T-helper 2 cell treated with Interferon-gamma antibody and Interleukin-4, amounts not matched to agents 5 μg/mL and 100 μg/mL, for 36 hours (primary cell): ENCODE measurements at regions not wholly inside any gene's neighbourhood (a gene's known extent, or its start where the extent isn't known, plus 50 kb on each side); places are given as distances from the start of the nearest gene placed in this dataset.

Experiments
- DNase-seq: peaks from one replicate; pipeline ENCODE4 v3.0.0; 2021; ENCODE audit warnings: low spot score
- H3K27ac Mint-ChIP-seq: one replicate; pipeline ENCODE4 v1.8.0; 2021; ENCODE audit warnings: mild to moderate bottlenecking, mixed read lengths
- H3K27me3 Mint-ChIP-seq: one replicate; pipeline ENCODE4 v1.8.0; 2021; ENCODE audit warnings: low read depth, mixed read lengths
- H3K36me3 Mint-ChIP-seq: one replicate; pipeline ENCODE4 v1.8.0; 2021; ENCODE audit warnings: low read depth, mixed read lengths
- H3K4me1 Mint-ChIP-seq: one replicate; pipeline ENCODE4 v1.8.0; 2021; ENCODE audit warnings: low read depth, mixed read lengths
- H3K4me3 Mint-ChIP-seq: one replicate; pipeline ENCODE4 v1.8.0; 2022; ENCODE audit warnings: mild to moderate bottlenecking, moderate library complexity, mixed read lengths
- H3K9me3 Mint-ChIP-seq: one replicate; pipeline ENCODE4 v1.8.0; 2021; ENCODE audit warnings: mixed read lengths

DNA sequence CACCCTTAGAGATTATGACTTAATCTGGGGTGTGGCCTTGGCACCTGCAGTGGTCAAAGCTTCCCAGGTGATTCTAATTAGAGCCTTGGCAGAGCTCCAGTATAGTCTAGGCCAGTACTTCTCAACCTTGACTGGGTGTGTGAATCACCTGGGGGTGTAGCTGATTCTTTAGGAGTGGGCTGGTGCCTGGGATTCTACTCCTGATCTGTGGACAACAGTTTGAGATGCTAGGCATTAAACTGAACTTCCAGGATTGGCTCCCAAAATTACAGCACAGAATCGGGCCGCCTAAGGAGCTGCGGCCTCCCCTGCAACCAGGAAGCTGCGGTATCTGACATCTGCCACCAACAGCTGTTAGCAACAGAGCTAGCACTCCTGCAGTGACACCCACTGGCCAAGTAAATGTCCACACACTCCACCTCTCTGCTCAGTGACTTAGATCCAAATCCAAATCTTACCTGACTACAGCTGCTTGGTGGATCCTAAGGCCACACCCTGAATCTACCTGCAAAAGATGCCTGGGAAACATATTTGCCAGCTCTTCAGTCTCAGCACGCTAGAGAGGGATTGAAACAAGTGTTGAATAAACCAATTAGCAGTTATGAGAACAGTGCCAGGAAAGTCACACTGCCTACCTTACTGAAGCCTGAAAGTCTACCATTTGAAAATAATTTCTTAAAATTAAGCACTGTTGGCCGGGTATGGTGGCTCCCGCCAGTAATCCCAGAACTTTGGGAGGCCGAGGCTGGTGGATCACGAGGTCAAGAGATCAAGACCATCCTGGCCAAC, 126.7 kb downstream of the UNC5CL start:
- no peak overlapping the region for H3K27ac Mint-ChIP-seq
- H3K27me3 Mint-ChIP-seq: peaks cover 16% of the 10 kb centered on the region
- peak; percentile 37 for DNase-seq
- H3K9me3 Mint-ChIP-seq: no peaks in the 10 kb centered on the region
- H3K4me1 Mint-ChIP-seq: peaks cover 4% of the 10 kb centered on the region
- no peaks in the 10 kb centered on the region for H3K36me3 Mint-ChIP-seq
- no peak overlapping the region for H3K4me3 Mint-ChIP-seq

DNA sequence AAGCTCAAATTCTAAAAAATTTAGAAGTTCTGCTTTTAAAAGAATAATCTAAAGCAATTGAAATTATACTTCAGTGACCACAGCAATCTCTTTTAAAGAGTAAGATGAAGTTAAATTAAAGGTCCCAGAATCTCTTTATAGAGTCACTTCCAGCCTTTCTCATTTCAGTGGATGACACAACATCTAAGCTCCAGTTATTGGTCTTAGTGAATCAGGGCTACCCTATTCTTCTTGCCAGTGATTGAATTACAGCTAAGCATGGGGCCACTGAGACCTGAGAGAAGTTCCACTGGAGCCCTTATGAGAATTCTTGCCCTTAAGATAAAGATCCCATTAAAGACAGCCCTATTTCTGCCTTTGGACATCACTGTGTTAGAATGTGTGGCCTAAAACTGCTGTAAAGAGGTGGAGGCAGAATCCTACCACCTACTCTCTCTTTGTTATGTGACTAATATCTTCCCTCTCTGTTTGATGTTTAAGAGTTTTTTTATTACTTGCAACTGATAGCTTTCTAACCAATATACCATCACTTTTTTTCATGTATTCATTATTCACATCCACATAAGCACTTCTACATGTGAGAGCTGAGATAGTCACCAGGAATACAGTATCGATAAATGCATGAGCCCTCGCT, 128.6 kb downstream of the UNC5CL start:
- Mint-ChIP-seq H3K27me3 (peaks cover 11% of the 10 kb centered on the region), H3K4me1 (peaks cover 4% of the 10 kb centered on the region), H3K9me3 (no peaks in the 10 kb centered on the region), H3K36me3 (no peaks in the 10 kb centered on the region), H3K27ac (no peak overlapping the region), H3K4me3 (no peak overlapping the region)
- no peak for DNase-seq

DNA sequence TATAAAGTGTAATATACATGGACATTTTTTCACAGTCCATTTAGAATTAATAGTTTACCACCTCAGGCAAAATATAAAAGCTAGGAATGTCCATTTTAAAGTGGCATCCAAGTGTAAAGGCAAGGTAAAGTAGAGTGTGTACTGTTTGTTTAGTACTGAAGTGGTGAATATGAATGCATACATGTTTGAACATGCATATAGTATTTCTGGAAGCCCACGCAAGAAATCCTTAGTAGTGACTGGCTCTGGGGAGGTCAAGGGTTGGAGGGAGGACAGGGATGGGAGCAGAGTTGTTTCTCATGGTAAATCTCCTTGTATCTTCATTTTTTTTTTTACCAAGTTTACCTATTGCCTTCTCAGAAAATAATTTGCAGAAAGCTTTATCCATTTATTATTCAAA, 129.2 kb downstream of the UNC5CL start:
- Mint-ChIP-seq H3K36me3 (no peaks in the 10 kb centered on the region), H3K27ac (no peak overlapping the region), H3K4me3 (no peak overlapping the region)

DNA sequence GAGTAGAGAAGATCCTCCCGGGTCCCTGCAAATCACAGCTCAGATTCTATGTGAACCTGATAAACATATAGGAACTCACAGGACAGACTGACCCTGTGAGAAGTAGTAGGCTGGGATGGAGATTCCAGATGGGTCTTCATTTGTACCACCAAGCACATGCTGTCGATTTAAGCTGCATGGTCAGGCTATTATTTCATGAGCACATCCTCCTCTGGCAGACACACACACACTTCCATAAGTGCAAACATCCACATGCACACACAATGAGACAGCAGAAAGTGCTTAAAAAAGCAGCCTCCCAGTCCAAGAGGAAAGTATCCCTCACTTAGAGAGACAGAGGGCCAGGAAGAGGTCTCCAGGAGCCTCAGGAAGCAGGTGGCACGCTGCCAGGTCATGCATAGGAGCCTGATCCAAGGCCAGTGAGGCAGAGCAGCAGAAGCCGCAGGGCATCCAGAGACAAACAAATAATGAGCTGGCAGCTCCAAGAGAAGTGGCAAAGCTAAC, 131.8 kb downstream of the UNC5CL start:
- Mint-ChIP-seq H3K9me3 (no peaks in the 10 kb centered on the region), H3K4me1 (peaks cover 2% of the 10 kb centered on the region), H3K27ac (no peak overlapping the region), H3K27me3 (peaks cover 18% of the 10 kb centered on the region), H3K4me3 (no peak overlapping the region), H3K36me3 (no peaks in the 10 kb centered on the region)
- no peak for DNase-seq

More for the DNA sequence above, 129.2 kb downstream of the UNC5CL start:
- no peak for DNase-seq
- Mint-ChIP-seq H3K27me3 (peaks cover 10% of the 10 kb centered on the region), H3K9me3 (no peaks in the 10 kb centered on the region), H3K4me1 (peaks cover 4% of the 10 kb centered on the region)

DNA sequence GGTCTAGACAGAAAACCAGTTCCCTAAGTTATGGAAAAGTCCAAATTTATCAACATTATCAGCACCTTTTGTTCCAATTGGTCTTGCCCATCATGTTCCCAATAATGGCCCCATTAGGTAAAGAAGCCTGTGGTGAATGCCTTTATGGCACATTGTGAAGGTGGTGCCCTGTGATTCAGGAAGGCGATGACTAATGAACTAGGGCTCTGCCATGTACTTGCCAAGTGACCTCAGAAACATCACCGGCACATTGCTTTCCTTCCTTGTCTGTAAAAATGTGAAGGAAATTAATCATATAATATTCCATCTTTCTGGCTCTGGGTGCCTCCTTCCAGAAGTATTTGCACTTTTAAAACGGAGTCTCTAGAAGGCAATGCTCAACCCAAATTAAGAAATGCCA, 132.3 kb downstream of the UNC5CL start:
- Mint-ChIP-seq H3K36me3 (no peaks in the 10 kb centered on the region), H3K4me3 (no peak overlapping the region), H3K4me1 (no peaks in the 10 kb centered on the region), H3K27me3 (peaks cover 18% of the 10 kb centered on the region), H3K9me3 (no peaks in the 10 kb centered on the region), H3K27ac (no peak overlapping the region)
- no peak for DNase-seq

DNA sequence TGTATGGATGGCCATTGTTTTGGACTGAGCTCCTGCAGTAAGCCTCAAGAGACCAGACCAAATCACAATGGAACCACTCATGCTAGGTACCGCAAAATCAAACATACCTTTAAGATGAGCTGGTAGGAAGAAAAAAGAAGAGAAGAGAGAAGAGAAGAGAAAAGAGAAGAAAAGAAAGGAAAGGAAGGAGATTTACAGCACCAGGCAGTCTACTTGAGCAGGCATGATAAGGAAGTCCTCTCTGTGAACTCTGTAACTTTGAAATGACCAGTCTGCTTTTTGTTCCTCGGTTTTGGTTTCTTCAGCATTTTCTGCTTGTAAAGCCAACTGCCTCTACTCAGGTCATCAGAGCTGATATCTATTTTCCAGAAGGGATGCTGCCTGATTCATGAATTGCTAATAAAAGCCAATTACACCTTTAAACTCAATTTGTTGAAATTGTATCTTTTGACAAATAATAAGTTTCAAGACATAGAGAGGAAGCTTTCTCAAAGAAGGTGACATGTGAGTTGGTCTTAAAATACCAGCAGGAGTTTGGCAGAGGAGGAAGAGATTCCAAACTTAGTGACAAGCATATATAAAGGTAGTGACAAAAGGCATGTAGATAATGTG, 134.3 kb downstream of the UNC5CL start:
- DNase-seq: no peak
- H3K27me3 Mint-ChIP-seq: peaks cover 18% of the 10 kb centered on the region
- H3K9me3 Mint-ChIP-seq: no peaks in the 10 kb centered on the region
- no peaks in the 10 kb centered on the region for H3K36me3 Mint-ChIP-seq
- no peak overlapping the region for H3K4me3 Mint-ChIP-seq
- H3K27ac Mint-ChIP-seq: no peak overlapping the region
- no peaks in the 10 kb centered on the region for H3K4me1 Mint-ChIP-seq

DNA sequence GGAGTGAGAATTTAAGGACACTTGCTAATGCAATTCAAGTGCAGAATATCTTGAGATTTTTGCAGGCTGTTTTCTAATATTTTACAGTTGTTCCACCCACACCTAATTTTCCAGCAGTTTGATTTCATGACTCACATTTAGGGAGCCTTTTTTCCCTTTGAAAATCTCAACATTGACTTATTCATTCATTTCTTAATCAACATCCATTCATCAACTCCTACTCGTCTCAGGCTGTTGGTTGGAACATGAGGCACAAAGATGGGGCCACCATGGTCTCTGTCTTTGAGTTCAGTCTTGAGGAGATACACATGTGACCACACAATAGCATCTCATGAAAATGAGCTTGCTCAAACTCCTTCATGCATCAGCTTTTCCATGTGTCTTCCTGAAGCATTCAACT, 135.6 kb downstream of the UNC5CL start:
- Mint-ChIP-seq H3K9me3 (no peaks in the 10 kb centered on the region), H3K27me3 (peaks cover 18% of the 10 kb centered on the region), H3K36me3 (no peaks in the 10 kb centered on the region), H3K4me3 (no peak overlapping the region), H3K27ac (no peak overlapping the region), H3K4me1 (no peaks in the 10 kb centered on the region)
- DNase-seq: no peak

DNA sequence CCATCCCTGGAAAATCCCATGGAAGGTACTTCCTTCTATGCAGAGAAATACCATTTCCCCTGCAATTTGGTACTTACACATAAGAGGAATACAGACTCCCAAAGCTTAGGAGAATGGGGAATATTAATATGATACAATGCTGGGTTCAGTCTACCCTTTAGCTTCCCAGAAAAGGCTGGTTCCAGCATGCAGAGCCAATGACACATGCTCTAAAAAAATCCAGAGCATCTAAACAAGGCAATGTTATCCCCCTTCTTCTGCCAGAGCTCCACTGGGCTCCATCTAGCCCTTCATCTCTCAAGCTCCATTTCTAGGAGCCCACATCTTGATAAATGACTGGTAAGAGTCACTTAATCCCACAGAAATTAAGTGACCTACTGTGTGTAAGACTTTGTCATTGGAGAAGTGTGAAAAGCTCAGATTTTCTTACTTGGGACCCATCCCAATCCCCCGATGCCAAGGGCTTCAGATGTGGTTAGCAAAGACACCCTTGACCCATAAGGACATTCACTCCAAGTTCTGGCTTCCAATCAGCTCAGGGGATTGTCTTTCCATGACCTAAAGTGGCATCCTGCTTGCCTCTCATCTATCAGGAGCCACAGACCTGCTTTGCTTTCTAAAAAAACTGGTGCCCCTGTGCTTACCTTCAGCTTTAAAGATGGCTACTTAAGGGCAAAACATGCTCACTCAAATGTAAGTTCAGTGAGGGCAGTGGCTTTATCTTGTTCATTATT, 137.5 kb downstream of the UNC5CL start:
- DNase-seq: no peak
- Mint-ChIP-seq H3K4me3 (no peak overlapping the region), H3K36me3 (no peaks in the 10 kb centered on the region), H3K27me3 (peaks cover 14% of the 10 kb centered on the region), H3K9me3 (no peaks in the 10 kb centered on the region), H3K4me1 (no peaks in the 10 kb centered on the region), H3K27ac (no peak overlapping the region)

DNA sequence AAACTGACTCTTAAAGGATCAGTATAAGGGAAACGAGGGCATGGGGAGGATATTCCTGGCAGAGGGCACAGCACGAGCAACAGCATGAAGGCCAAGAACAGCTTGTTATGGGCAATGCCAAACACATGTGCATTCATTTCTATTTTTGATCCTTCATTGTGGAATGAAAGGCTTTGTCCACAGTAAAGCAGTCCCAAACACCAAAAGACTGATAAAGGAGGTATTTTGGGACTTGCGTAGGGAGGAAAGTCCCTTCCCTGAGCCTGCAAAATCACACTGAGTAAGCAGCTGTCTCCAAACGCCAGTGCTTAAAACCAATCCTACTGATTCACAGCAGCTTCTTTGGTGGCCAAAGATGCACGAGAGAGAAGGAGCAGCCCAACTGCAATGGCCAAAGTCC, 138.2 kb downstream of the UNC5CL start:
- peaks cover 14% of the 10 kb centered on the region for H3K27me3 Mint-ChIP-seq

DNA sequence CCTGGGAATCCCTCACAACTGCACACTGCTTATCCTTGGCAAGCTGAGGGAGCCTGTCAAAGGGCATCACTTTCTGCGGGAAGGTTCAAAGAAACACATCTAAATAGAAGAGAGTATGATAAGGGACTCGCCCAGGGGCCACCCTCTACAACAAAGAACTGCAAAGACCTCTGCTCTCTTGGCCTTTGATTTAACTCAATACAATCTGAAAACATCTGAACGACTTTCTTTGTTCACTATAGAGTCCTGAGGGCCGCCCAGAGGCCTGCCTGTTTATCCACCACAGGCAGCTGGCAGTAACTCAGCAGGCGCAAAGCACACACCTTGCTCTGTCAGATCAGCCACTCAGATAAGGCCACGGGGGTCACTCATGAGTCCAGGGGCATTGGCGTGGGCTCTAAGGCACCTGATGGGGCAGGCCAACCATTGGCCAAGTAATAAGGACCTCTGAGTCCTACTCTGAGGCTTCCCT, 139.3 kb downstream of the UNC5CL start:
- H3K27me3 Mint-ChIP-seq: peaks cover 14% of the 10 kb centered on the region
- no peak overlapping the region for H3K27ac Mint-ChIP-seq
- H3K4me3 Mint-ChIP-seq: no peak overlapping the region
- H3K4me1 Mint-ChIP-seq: no peaks in the 10 kb centered on the region
- no peak for DNase-seq
- no peaks in the 10 kb centered on the region for H3K36me3 Mint-ChIP-seq
- H3K9me3 Mint-ChIP-seq: no peaks in the 10 kb centered on the region

More for the DNA sequence above, 138.2 kb downstream of the UNC5CL start:
- no peaks in the 10 kb centered on the region for H3K36me3 Mint-ChIP-seq
- no peak overlapping the region for H3K27ac Mint-ChIP-seq
- DNase-seq: no peak
- no peaks in the 10 kb centered on the region for H3K4me1 Mint-ChIP-seq
- no peak overlapping the region for H3K4me3 Mint-ChIP-seq
- no peaks in the 10 kb centered on the region for H3K9me3 Mint-ChIP-seq

DNA sequence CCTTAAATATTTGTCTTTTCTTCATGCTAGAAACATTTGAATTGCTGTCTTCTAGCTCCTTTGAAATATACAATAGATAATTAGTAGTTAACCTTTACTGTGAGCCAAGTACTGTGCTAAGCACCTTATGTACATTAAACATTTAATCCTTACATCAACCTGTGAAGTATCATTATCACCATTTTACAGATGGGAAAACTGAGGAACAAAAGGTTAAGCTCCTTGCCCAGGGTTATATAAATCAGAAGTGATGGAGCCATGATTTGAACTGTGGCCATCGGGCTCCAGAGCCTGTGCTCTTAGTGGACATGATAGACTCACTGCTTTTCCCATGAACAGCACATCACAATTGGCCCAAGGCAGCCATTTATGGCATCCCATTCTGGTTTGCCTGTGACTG, 140.9 kb downstream of the UNC5CL start:
- Mint-ChIP-seq H3K4me1 (no peaks in the 10 kb centered on the region), H3K4me3 (no peak overlapping the region), H3K27me3 (peaks cover 2% of the 10 kb centered on the region), H3K36me3 (no peaks in the 10 kb centered on the region), H3K27ac (no peak overlapping the region), H3K9me3 (no peaks in the 10 kb centered on the region)
- DNase-seq: no peak

DNA sequence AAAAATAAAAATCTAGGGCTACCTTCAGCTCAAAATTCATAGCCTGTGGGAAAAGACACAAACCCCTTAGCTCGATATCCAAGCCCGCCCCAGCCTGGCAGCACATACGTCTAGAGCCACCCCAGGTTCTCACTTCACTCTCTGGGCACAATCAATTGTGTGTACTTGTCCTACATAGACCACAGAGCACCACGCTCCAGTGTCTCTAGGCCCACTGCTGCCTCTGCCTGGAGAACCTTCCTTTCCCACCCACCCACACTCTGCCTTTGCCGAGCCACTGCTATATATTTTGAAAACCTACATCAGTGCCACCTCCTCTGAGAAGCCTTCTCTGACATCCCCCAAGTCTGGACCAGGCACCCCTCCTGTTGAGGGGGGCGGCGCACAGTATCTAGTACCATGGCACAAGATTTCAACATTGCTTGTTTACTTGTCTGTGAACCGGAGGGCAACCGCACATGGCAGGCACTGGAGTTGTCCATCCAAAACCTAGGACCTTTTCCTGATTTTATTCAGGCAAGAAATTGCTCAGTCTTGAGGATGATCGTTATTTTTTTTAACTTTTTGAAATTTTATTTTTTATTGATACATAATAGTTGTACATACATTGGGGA, 141.5 kb downstream of the UNC5CL start:
- no peaks in the 10 kb centered on the region for H3K36me3 Mint-ChIP-seq
- no peak overlapping the region for H3K4me3 Mint-ChIP-seq
- no peak for DNase-seq
- peaks cover 2% of the 10 kb centered on the region for H3K27me3 Mint-ChIP-seq
- no peaks in the 10 kb centered on the region for H3K9me3 Mint-ChIP-seq
- H3K27ac Mint-ChIP-seq: no peak overlapping the region
- no peaks in the 10 kb centered on the region for H3K4me1 Mint-ChIP-seq

DNA sequence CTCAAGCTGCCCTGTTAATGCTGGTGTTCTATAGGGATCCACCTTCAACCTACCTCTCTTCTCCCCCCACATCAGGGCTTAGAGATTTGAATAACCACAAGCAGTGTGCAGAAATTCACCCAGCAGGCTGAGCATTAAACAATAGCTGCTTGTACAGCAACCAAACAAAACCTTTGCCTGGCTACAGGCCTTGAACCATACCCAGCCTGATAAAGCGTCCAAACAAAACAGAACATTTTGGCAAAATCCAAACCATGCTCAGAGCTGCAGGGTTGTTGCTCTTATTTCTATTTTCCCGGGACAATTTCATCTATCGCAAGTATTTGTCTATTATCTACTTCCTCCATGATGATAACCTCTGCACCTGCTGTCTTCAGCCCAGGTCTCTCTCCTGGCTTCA, 142.3 kb downstream of the UNC5CL start:
- no peaks in the 10 kb centered on the region for H3K36me3 Mint-ChIP-seq
- H3K27me3 Mint-ChIP-seq: peaks cover 2% of the 10 kb centered on the region
- H3K9me3 Mint-ChIP-seq: no peaks in the 10 kb centered on the region

More for the DNA sequence above, 142.3 kb downstream of the UNC5CL start:
- DNase-seq: no peak
- Mint-ChIP-seq H3K4me1 (no peaks in the 10 kb centered on the region), H3K27ac (no peak overlapping the region), H3K4me3 (no peak overlapping the region)
